Urinary bladder (tissue), 3 donors: ENCODE measurements at regions not wholly inside any gene's neighbourhood (a gene's known extent, or its start where the extent isn't known, plus 50 kb on each side); places are given as distances from the start of the nearest gene placed in this dataset.

ENCODE experiments used
- DNase-seq: peaks from one replicate; pipeline ENCODE4 v3.0.0-alpha.2; 2015; ENCODE audit errors: extremely low spot score
- H3K27ac ChIP-seq: one replicate; pipeline ENCODE4 v1.5.1; 2013; ENCODE audit warnings: low read depth, mild to moderate bottlenecking, moderate library complexity
- H3K36me3 ChIP-seq: one replicate; pipeline ENCODE4 v1.6.1; 2013; ENCODE audit warnings: mild to moderate bottlenecking, moderate library complexity; ENCODE audit not compliant: insufficient read depth
- H3K4me1 ChIP-seq: one replicate; pipeline ENCODE4 v1.6.1; 2013; ENCODE audit warnings: mild to moderate bottlenecking, moderate library complexity; ENCODE audit not compliant: insufficient read depth
- H3K4me3 ChIP-seq: one replicate; pipeline ENCODE4 v1.5.1; 2013; ENCODE audit warnings: low read depth, low read length
- WGBS: extraction: QIAGEN DNeasy Blood & Tissue Kit; methylation state at CpG from one replicate; pipeline ENCODE4 v1.1.7; 2013; 5-methylcytosine and 5-hydroxymethylcytosine counted together
- donor health status: healthy with polysubstance abuse.
- donor health status: healthy.

DNA sequence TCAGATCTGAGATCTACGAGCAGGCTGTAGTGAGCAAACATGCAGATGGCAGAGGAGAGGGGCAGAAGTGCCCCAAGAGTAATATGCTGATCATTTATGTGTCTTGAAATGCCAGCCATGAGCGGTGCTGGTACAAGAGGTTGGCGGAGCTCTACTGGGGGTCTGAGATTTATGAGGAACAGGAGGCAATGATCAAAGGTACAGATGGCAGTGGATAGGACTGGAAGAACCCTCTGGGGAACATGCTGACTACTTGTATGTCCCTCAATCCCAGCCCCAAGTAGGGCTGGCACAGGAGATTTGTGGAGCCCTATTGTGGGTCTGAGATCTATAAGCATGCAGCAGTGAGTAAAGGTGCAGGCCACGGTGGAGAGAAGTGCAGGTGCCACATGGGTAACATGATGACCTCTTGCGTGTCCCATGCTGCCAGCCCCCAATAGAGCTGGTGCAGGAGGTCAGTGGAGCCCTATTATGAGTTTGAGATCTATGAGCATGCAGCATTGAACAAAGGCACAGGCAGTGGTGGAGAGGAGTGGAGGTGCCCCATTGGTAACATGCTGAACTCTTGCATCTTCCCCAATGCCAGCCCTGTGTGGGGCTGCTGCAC is 97.2 kb upstream of the ZNF678 start:
- H3K4me1 ChIP-seq = no peaks in the 10 kb centered on the region
- no peak overlapping the region for H3K27ac ChIP-seq
- 86% methylated on average over 5 of the region's 5 CpGs for WGBS
- H3K4me3 ChIP-seq = no peak overlapping the region
- no peak for DNase-seq
- H3K36me3 ChIP-seq = no peaks in the 10 kb centered on the region

- WGBS = 79% methylated on average over 7 of the region's 7 CpGs
- Histone ChIP-seq H3K36me3 (no peaks in the 10 kb centered on the region), H3K27ac (no peak overlapping the region), H3K4me3 (no peak overlapping the region), H3K4me1 (no peaks in the 10 kb centered on the region)
- DNase-seq = no peak
These were observed 98.1 kb upstream of the ZNF678 start for GRCh38 chr1:227465256-227465655.

GRCh38 chr1:227459977-227460376 is 103.4 kb upstream of the ZNF678 start:
- no peak for DNase-seq
- no peaks in the 10 kb centered on the region for H3K36me3 ChIP-seq
- no peak overlapping the region for H3K4me3 ChIP-seq
- no peaks in the 10 kb centered on the region for H3K4me1 ChIP-seq
- 95% methylated on average over 1 of the region's 1 CpG for WGBS
- H3K27ac ChIP-seq = no peak overlapping the region

GRCh38 chr1:227459326-227459841 is 104.0 kb upstream of the ZNF678 start:
- DNase-seq = no peak
- Histone ChIP-seq H3K4me1 (no peaks in the 10 kb centered on the region), H3K27ac (no peak overlapping the region), H3K4me3 (no peak overlapping the region), H3K36me3 (no peaks in the 10 kb centered on the region)

- WGBS = 64% methylated on average over 4 of the region's 4 CpGs
- DNase-seq = no peak
- H3K36me3 ChIP-seq = no peaks in the 10 kb centered on the region
- no peaks in the 10 kb centered on the region for H3K4me1 ChIP-seq
- H3K4me3 ChIP-seq = no peak overlapping the region
- H3K27ac ChIP-seq = no peak overlapping the region
These were observed 108.7 kb upstream of the ZNF678 start for GRCh38 chr1:227454686-227455085.

GRCh38 chr1:227453631-227454355 is 109.6 kb upstream of the ZNF678 start:
- H3K27ac ChIP-seq = no peak overlapping the region
- H3K4me3 ChIP-seq = no peak overlapping the region
- 54% methylated on average over 9 of the region's 9 CpGs for WGBS
- H3K36me3 ChIP-seq = no peaks in the 10 kb centered on the region
- no peak for DNase-seq
- H3K4me1 ChIP-seq = no peaks in the 10 kb centered on the region

DNA sequence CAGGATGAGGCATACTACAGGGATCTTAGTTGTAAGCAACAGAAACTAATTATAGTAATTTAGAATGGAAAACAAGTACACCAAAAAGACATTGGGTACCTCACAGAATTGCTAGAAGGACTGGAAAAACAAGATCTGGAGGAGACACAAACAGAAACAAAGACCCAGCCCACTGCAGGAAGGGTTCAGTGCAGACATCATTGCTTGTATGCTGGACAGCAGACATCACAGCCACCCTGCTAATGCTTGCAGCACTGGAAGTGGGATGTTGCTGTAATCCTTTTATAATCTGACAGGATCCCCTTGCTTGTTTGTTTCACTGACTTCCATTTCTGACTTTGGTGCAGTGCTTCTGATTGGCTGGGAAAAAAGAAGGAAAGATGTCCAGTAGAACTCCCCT is 111.4 kb upstream of the ZNF678 start:
- DNase-seq = no peak
- Histone ChIP-seq H3K36me3 (no peaks in the 10 kb centered on the region), H3K4me1 (no peaks in the 10 kb centered on the region), H3K27ac (no peak overlapping the region), H3K4me3 (no peak overlapping the region)

- no peaks in the 10 kb centered on the region for H3K4me1 ChIP-seq
- H3K4me3 ChIP-seq = no peak overlapping the region
- WGBS = 86% methylated on average over 2 of the region's 2 CpGs
- no peak for DNase-seq
- no peak overlapping the region for H3K27ac ChIP-seq
- no peaks in the 10 kb centered on the region for H3K36me3 ChIP-seq
These were observed 112.3 kb upstream of the ZNF678 start for GRCh38 chr1:227451057-227451456.

GRCh38 chr1:227450489-227450888 is 112.9 kb upstream of the ZNF678 start:
- 87% methylated on average over 2 of the region's 2 CpGs for WGBS
- no peaks in the 10 kb centered on the region for H3K4me1 ChIP-seq
- DNase-seq = no peak
- no peaks in the 10 kb centered on the region for H3K36me3 ChIP-seq
- no peak overlapping the region for H3K4me3 ChIP-seq
- no peak overlapping the region for H3K27ac ChIP-seq

DNA sequence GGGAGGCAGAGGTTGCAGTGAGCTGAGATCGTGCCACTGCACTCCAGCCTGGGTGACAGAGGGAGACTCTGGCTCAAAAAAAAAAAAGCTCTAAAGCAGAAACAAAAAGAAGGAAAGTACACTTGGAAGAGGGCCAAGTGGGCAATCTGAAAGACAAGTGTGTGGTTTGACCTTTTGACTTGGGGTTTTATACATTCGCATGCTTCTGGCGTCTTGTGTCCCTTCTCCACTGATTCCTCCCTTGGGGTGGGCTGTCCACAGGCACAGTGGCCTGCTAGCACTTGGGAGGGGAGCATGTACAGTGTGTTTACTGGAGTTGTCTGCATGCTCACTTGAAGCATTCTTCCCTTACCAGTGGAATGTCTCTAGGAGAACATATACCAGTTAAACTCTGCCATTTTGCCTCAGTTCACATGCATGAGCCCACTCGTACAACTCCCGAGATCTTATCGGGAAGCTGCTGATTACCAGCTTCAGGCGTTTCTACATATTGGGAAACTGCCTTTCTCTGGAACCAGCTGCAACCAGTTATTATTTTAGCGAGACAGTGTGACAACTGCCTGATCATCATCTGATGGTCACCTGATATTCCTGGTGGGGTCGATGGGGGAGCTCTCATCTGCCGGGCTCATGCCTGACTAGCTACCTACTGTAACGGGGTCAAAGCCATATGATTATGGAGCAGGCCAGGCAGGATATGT is 113.5 kb upstream of the ZNF678 start:
- WGBS = 69% methylated on average over 11 of the region's 11 CpGs
- no peak overlapping the region for H3K27ac ChIP-seq
- DNase-seq = no peak

GRCh38 chr1:227449051-227449450 is 114.3 kb upstream of the ZNF678 start:
- no peaks in the 10 kb centered on the region for H3K4me1 ChIP-seq
- no peak overlapping the region for H3K4me3 ChIP-seq
- 55% methylated on average over 6 of the region's 6 CpGs for WGBS
- no peaks in the 10 kb centered on the region for H3K36me3 ChIP-seq
- no peak for DNase-seq
- no peak overlapping the region for H3K27ac ChIP-seq

More for the DNA sequence above, 113.5 kb upstream of the ZNF678 start:
- Histone ChIP-seq H3K36me3 (no peaks in the 10 kb centered on the region), H3K4me1 (no peaks in the 10 kb centered on the region), H3K4me3 (no peak overlapping the region)

- H3K27ac ChIP-seq = no peak overlapping the region
- no peak for DNase-seq
- 53% methylated on average over 25 of the region's 25 CpGs for WGBS
- H3K36me3 ChIP-seq = no peaks in the 10 kb centered on the region
- no peak overlapping the region for H3K4me3 ChIP-seq
- H3K4me1 ChIP-seq = no peaks in the 10 kb centered on the region
These were observed 115.8 kb upstream of the ZNF678 start for GRCh38 chr1:227447531-227447990.

GRCh38 chr1:227445746-227446145 is 117.6 kb upstream of the ZNF678 start:
- DNase-seq = no peak
- Histone ChIP-seq H3K4me3 (no peak overlapping the region), H3K36me3 (no peaks in the 10 kb centered on the region), H3K27ac (no peak overlapping the region), H3K4me1 (no peaks in the 10 kb centered on the region)
- WGBS = 96% methylated on average over 2 of the region's 2 CpGs
